ENCODE measurements at regions not wholly inside any gene's neighbourhood (a gene's known extent, or its start where the extent isn't known, plus 50 kb on each side); places are given as distances from the start of the nearest gene placed in this dataset.
"Not testable (repeated sequence)": the region's sequence is repeated elsewhere in the genome, so short reads cannot be mapped to it uniquely, and the experiment has no call there.

GRCh38 chr1:192862271-192862670 lies 53.4 kb downstream of the RGS2 start:
- no peak for DNase-seq (ENCODE audit: extremely low read depth, low read depth, low spot score)

GRCh38 chr1:192866241-192866868 lies 57.5 kb downstream of the RGS2 start:
- no peak for DNase-seq (ENCODE audit: extremely low read depth, low read depth, low spot score)

GRCh38 chr1:192867180-192867579 lies 58.3 kb downstream of the RGS2 start:
- DNase-seq (ENCODE audit: extremely low read depth, low read depth, low spot score) = no peak

GRCh38 chr1:192869308-192869940 lies 60.6 kb downstream of the RGS2 start:
- no peak for DNase-seq (ENCODE audit: extremely low read depth, low read depth, low spot score)

- no peak for DNase-seq (ENCODE audit: extremely low read depth, low read depth, low spot score)
Measured at GRCh38 chr1:192872010-192872409, 63.2 kb downstream of the RGS2 start.

GRCh38 chr1:192873836-192874235 lies 65.0 kb downstream of the RGS2 start:
- no peak for DNase-seq (ENCODE audit: extremely low read depth, low read depth, low spot score)

- DNase-seq (ENCODE audit: extremely low read depth, low read depth, low spot score) = no peak
Measured at GRCh38 chr1:192876633-192877032, 67.8 kb downstream of the RGS2 start.

GRCh38 chr1:192877283-192877886 lies 68.5 kb downstream of the RGS2 start:
- DNase-seq (ENCODE audit: extremely low read depth, low read depth, low spot score) = no peak

GRCh38 chr1:192878249-192878648 lies 69.4 kb downstream of the RGS2 start:
- DNase-seq (ENCODE audit: extremely low read depth, low read depth, low spot score) = no peak

- no peak for DNase-seq (ENCODE audit: extremely low read depth, low read depth, low spot score)
Measured at GRCh38 chr1:192879406-192879805, 70.6 kb downstream of the RGS2 start.

GRCh38 chr1:192880231-192880630 lies 71.4 kb downstream of the RGS2 start:
- no peak for DNase-seq (ENCODE audit: extremely low read depth, low read depth, low spot score)

GRCh38 chr1:192884241-192884640 lies 75.4 kb downstream of the RGS2 start:
- DNase-seq (ENCODE audit: extremely low read depth, low read depth, low spot score) = no peak

- DNase-seq (ENCODE audit: extremely low read depth, low read depth, low spot score) = not testable (repeated sequence)
Measured at GRCh38 chr1:192885387-192885786, 76.5 kb downstream of the RGS2 start.

GRCh38 chr1:192887426-192887825 lies 78.6 kb downstream of the RGS2 start:
- DNase-seq (ENCODE audit: extremely low read depth, low read depth, low spot score) = no peak

- no peak for DNase-seq (ENCODE audit: extremely low read depth, low read depth, low spot score)
Measured at GRCh38 chr1:192888574-192888973, 79.7 kb downstream of the RGS2 start.

- no peak for DNase-seq (ENCODE audit: extremely low read depth, low read depth, low spot score)
Measured at GRCh38 chr1:192889082-192889481, 80.2 kb downstream of the RGS2 start.

- DNase-seq (ENCODE audit: extremely low read depth, low read depth, low spot score) = no peak
Measured at GRCh38 chr1:192890134-192890533, 81.3 kb downstream of the RGS2 start.

GRCh38 chr1:192892934-192893333 lies 84.1 kb downstream of the RGS2 start:
- no peak for DNase-seq (ENCODE audit: extremely low read depth, low read depth, low spot score)

GRCh38 chr1:192895487-192895886 lies 86.6 kb downstream of the RGS2 start:
- not testable (repeated sequence) for DNase-seq (ENCODE audit: extremely low read depth, low read depth, low spot score)

GRCh38 chr1:192896376-192896775 lies 87.5 kb downstream of the RGS2 start:
- no peak for DNase-seq (ENCODE audit: extremely low read depth, low read depth, low spot score)

GRCh38 chr1:192901500-192901899 lies 92.7 kb downstream of the RGS2 start:
- no peak for DNase-seq (ENCODE audit: extremely low read depth, low read depth, low spot score)

GRCh38 chr1:192903142-192903541 lies 94.3 kb downstream of the RGS2 start:
- DNase-seq (ENCODE audit: extremely low read depth, low read depth, low spot score) = no peak

All from glomerular endothelial cell (primary cell).